CD4-positive, alpha-beta T cell treated with Interleukin-6 for 4 hours (primary cell): ENCODE measurements at regions not wholly inside any gene's neighbourhood (a gene's known extent, or its start where the extent isn't known, plus 50 kb on each side); places are given as distances from the start of the nearest gene placed in this dataset.
"Not testable (repeated sequence)": the region's sequence is repeated elsewhere in the genome, so short reads cannot be mapped to it uniquely, and the experiment has no call there.

Source experiments
- DNase-seq: peaks from one replicate; pipeline ENCODE4 v3.0.0-alpha.2; 2020; ENCODE audit warnings: mixed read lengths

GRCh38 chr20:51955756-51956155 lies 153.4 kb upstream of the SALL4 start:
- no peak for DNase-seq

DNA sequence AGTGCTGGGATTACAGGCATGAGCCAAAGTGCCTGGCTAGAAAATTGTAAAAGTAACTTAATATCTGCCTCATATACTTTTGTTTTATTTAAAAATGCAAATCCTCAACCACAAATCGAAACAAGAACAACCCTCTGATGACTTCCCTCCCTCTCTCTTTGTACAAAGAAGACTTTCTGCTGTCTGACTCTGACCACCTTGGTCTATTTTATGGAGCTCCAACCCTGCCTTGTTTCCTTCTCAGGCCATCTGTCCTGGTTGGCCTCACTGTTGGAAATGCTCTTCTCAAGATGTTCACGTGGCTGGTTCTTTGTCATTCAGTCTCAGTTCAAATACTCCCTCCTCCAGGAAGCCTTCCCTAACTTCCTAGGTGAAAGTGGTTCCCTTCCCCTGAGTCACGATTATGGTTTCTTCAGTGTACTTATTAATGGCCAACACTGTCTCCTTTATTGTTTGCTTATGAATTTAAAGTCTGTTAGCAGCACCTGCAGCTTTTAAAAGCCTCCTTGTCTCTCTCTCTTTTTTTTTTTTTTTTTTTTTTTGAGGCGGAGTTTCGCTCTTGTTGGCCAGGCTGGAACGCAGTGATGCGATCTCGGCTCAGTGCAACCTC lies 151.5 kb upstream of the SALL4 start:
- no peak for DNase-seq

- no peak for DNase-seq
Observed at GRCh38 chr20:51950926-51951325, 148.6 kb upstream of the SALL4 start.

- DNase-seq: no peak
Observed at GRCh38 chr20:51946586-51946985, 144.3 kb upstream of the SALL4 start.

DNA sequence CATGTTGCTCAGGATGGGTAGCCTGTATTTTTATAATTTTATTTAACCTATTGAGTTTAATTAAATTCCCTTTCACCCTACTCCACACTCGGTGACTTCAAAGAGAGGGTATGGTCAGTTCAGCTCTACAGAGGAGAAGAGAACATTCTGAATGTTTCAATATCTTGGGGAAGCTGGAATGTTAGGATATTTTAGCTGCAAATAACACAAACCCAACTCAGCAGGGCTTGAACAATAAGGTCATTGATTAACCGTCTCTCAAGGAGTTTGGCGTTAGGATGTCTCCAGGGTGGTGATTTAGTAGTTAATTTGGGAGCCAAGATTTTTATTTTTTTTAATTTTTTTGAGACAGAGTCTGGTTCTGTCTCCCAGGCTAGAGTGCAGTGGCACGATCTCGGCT lies 143.6 kb upstream of the SALL4 start:
- DNase-seq: no peak

DNA sequence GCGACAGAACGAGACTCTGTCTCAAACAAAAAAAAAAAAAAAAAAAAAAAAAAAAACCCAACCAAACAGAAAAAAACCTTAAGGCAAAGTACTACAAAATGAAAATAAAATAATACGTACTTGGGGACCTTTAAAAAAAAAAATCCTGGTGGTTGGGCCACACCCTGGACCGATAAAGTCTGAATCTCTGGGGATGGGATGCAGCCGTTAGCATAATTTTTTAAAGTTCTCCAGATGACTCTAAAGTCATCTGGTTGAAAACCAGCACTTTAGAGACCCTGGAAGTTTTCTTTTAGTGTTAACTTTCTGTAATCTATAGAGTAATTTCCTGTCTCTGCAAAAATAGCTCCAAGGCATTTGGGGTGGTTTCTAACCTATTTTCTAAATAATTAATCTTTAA lies 142.9 kb upstream of the SALL4 start:
- DNase-seq: no peak

DNA sequence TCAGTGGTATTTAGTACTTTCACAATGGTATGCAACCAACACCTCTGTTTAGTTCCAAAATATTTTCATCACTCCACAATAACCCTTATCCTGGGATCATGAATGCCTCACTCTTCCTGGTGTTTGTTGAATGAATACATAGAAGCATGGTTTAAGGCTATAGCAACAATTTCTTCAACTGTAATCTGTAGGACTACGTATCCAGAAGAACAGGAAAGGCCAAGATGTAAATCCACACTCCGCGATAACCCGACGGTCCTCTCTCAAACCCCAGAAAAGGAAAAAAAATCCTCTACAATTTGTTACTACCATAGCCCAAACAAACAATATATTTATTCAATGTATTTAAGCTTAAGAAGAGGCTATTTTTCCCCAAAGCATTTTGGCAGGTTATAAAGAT lies 141.4 kb upstream of the SALL4 start:
- no peak for DNase-seq

- not testable (repeated sequence) for DNase-seq
Observed at GRCh38 chr20:51943326-51943725, 141.0 kb upstream of the SALL4 start.

GRCh38 chr20:51941503-51941902 lies 139.2 kb upstream of the SALL4 start:
- DNase-seq: no peak

GRCh38 chr20:51939259-51939585 lies 136.9 kb upstream of the SALL4 start:
- DNase-seq: no peak

- no peak for DNase-seq
Observed at GRCh38 chr20:51938559-51939258, 136.4 kb upstream of the SALL4 start.

GRCh38 chr20:51937779-51938178 lies 135.5 kb upstream of the SALL4 start:
- no peak for DNase-seq

- DNase-seq: no peak
Observed at GRCh38 chr20:51936377-51936776, 134.1 kb upstream of the SALL4 start.

DNA sequence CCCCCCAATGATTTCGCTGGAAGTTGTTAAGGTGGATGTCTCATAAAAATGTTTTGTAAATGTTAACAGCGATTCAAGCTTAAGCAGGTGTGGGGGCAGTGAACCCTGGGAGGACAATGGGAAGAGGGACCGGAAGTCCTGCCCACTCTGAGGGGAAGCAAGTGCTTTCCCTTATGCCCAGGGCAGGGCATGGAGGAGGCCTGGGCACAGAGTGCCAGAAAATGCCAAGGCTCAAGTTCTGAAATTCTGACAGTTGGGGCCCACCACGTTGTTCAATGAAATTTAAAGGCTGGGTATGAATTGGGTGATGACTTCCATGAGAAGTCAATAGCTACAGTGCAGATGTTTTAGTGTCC lies 132.7 kb upstream of the SALL4 start:
- DNase-seq: no peak

- no peak for DNase-seq
Observed at GRCh38 chr20:51934301-51935002, 132.1 kb upstream of the SALL4 start.

- no peak for DNase-seq
Observed at GRCh38 chr20:51931371-51931781, 129.1 kb upstream of the SALL4 start.

DNA sequence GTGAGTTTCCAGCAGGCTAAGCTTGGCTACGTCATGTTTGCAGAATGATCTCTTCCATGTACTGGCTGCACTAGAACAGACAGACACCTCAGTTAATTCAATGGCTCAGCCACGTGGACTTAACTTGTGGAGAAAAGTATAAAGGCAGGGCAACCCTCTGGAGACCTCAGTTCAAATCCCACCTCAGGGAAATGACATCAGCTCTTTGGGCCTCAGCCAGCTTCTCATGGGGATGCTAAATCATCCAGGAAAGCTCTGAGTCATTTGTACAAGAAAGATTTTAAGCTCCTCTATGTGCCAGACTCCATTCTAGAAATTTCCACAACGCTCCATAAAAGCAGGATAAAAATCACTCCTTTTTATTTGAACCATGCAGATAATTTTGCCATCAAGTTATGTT lies 128.5 kb upstream of the SALL4 start:
- DNase-seq: no peak

DNA sequence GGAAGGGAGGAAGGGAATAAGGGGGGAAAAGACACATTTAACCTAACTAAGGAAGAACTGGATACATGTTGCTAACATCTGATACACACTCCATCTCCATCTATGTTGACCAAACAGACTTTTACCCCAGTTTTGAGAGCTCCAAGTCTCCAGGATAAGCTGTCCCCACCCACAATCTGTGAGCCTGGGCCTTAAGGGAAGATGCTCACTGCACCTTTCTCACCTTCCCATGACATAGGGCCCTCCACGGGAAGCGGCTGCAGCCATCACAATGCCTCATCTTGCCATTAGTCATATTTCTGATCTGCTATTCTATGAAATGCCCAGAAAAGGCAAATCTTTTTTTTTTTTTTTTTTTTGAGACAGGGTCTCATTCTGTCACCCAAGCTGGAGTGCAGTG lies 126.6 kb upstream of the SALL4 start:
- no peak for DNase-seq

- not testable (repeated sequence) for DNase-seq
Observed at GRCh38 chr20:51927970-51928369, 125.6 kb upstream of the SALL4 start.

DNA sequence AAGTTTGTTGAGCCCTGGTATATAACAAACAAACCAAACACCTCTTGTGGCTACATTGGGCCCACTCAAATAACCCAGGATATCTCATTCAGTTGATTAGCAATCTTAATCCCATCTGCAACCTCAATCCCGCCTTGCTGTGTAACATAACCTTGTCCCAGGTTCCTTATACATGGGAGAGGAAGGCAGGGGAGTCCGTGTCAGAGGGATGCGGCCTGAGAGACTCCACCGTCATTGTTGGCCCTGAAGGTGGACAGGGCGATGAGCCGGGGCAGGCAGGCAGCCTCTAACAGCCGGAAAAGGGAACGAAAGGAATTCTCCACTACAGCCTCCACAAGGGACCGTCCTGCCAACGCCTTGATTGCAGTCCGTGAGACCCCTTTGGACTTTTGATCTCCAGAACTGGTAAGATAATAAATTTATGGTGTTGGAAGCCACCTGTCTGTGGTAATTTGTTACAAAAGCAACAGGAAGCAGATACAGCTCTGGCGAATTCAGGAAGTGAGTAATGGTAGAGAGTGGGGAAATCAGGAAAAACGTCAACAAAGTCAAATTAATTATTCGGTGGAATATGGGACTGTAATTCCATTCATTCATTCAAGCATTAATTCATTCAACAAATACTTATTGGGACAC lies 124.5 kb upstream of the SALL4 start:
- DNase-seq: no peak

DNA sequence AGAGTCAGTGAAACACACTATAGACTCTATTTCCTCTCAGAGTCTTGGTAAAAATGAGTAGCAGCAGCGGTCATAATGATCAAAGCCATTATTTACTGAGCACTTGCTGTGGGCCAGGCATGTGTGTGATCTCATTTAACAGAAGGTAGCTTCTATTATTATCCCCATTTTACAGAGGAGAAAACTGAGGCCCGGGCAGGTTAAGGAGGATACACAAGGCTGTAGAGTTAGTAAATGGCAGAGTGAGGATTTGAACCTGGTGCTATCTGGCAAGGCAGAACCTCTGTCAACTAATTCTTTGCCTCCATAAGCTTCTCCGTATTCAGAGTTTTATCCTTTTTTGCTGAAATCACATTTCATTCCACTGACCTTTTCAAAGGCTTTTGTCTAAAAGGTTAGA lies 122.2 kb upstream of the SALL4 start:
- DNase-seq: no peak

DNA sequence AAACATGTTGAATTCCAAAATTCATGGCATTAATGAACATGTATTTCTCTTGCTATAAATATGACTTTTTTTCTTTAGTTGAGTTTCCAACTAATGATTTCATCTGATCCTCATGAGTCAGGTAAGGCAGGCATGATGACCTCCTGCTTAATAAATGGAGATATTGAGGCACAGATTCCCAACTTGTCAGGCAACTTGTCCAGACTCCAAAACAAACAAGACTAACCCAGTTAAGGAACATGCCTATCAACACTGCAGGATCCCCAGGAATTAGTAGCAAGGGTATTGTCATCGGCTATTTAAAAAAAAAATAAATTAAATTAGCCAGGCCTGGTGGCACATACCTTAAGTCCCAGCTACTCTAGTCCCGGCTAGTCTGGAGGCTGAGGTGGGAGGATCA lies 121.3 kb upstream of the SALL4 start:
- no peak for DNase-seq

GRCh38 chr20:51922812-51923211 lies 120.5 kb upstream of the SALL4 start:
- DNase-seq: not testable (repeated sequence)

- no peak for DNase-seq
Observed at GRCh38 chr20:51918561-51918960, 116.2 kb upstream of the SALL4 start.
